Osteoblast (primary cell): ENCODE measurements at regions not wholly inside any gene's neighbourhood (a gene's known extent, or its start where the extent isn't known, plus 50 kb on each side); places are given as distances from the start of the nearest gene placed in this dataset.

ENCODE experiments used
- DNase-seq: peaks from one replicate; pipeline ENCODE4 v3.0.0; 2011; ENCODE audit warnings: low spot score, mixed read lengths; ENCODE audit not compliant: insufficient read length; ENCODE audit errors: missing footprints
- H2AFZ ChIP-seq: 2 replicates; pipeline ENCODE4 v1.6.0; 2011; ENCODE audit warnings: mild to moderate bottlenecking, low read length
- H3K27ac ChIP-seq: 2 replicates; pipeline ENCODE4 v1.5.1; 2011; ENCODE audit warnings: mild to moderate bottlenecking, low read depth, low read length, moderate library complexity
- H3K27me3 ChIP-seq: 2 replicates; pipeline ENCODE4 v1.6.0; 2012; ENCODE audit warnings: mild to moderate bottlenecking, control low read depth, inconsistent platforms, low read length, moderate library complexity; ENCODE audit not compliant: insufficient read depth
- H3K36me3 ChIP-seq: 2 replicates; pipeline ENCODE4 v1.5.1; 2011; ENCODE audit warnings: mild to moderate bottlenecking, low read length, control low read depth, moderate library complexity; ENCODE audit not compliant: insufficient read depth
- H3K4me1 ChIP-seq: 2 replicates; pipeline ENCODE4 v1.5.1; 2011; ENCODE audit warnings: mild to moderate bottlenecking, low read length, control low read depth, moderate library complexity; ENCODE audit not compliant: insufficient read depth
- H3K4me2 ChIP-seq: 2 replicates; pipeline ENCODE4 v1.6.0; 2011; ENCODE audit warnings: mild to moderate bottlenecking, low read length; ENCODE audit not compliant: insufficient read depth
- H3K4me3 ChIP-seq: fragments of 200-600 bp; sonication (generic); 3 replicates; pipeline ENCODE4 v1.5.1; 2012; ENCODE audit warnings: mild to moderate bottlenecking, low read length, inconsistent platforms; ENCODE audit not compliant: insufficient read depth
- H3K79me2 ChIP-seq: 2 replicates; pipeline ENCODE4 v1.6.0; 2012; ENCODE audit warnings: mild to moderate bottlenecking, low read length, control low read depth, inconsistent platforms; ENCODE audit not compliant: insufficient read depth
- H3K9me3 ChIP-seq: 2 replicates; pipeline ENCODE4 v1.5.1; 2011; ENCODE audit warnings: low read depth, low read length, control low read depth
- H4K20me1 ChIP-seq: 2 replicates; pipeline ENCODE4 v1.6.0; 2012; ENCODE audit warnings: mild to moderate bottlenecking, low read length, control low read depth; ENCODE audit not compliant: insufficient read depth
- CTCF ChIP-seq: IDR thresholded peaks from 2 replicates; pipeline ENCODE4 v1.5.1; 2011; ENCODE audit warnings: mild to moderate bottlenecking, low read depth, low read length, moderate library complexity; ENCODE audit errors: extremely low read depth

- H4K20me1 ChIP-seq = no peaks in the 10 kb centered on the region
- H3K79me2 ChIP-seq = no peaks in the 10 kb centered on the region
- TF ChIP-seq CTCF = no peak
- H3K9me3 ChIP-seq = no peaks in the 10 kb centered on the region
- no peak overlapping the region for H3K4me3 ChIP-seq
- no peak overlapping the region for H3K4me2 ChIP-seq
- DNase-seq = no peak
- no peaks in the 10 kb centered on the region for H3K36me3 ChIP-seq
- H3K27ac ChIP-seq = no peak overlapping the region
- no peaks in the 10 kb centered on the region for H3K4me1 ChIP-seq
- H2AFZ ChIP-seq = no peak overlapping the region
- H3K27me3 ChIP-seq = no peaks in the 10 kb centered on the region
These were observed 126.0 kb downstream of the KCNJ2 start for GRCh38 chr17:70295329-70295728.

GRCh38 chr17:70295731-70296130 is 126.4 kb downstream of the KCNJ2 start:
- H3K79me2 ChIP-seq = no peaks in the 10 kb centered on the region
- no peak for TF ChIP-seq CTCF
- no peaks in the 10 kb centered on the region for H3K9me3 ChIP-seq
- no peak overlapping the region for H2AFZ ChIP-seq
- H4K20me1 ChIP-seq = no peaks in the 10 kb centered on the region
- H3K27me3 ChIP-seq = no peaks in the 10 kb centered on the region
- H3K4me1 ChIP-seq = no peaks in the 10 kb centered on the region
- no peaks in the 10 kb centered on the region for H3K36me3 ChIP-seq
- no peak overlapping the region for H3K4me2 ChIP-seq
- DNase-seq = no peak
- no peak overlapping the region for H3K4me3 ChIP-seq
- no peak overlapping the region for H3K27ac ChIP-seq

GRCh38 chr17:70296456-70296855 is 127.1 kb downstream of the KCNJ2 start:
- no peaks in the 10 kb centered on the region for H3K79me2 ChIP-seq
- no peak overlapping the region for H3K4me2 ChIP-seq
- H3K4me1 ChIP-seq = no peaks in the 10 kb centered on the region
- H3K36me3 ChIP-seq = no peaks in the 10 kb centered on the region
- no peaks in the 10 kb centered on the region for H4K20me1 ChIP-seq
- no peak overlapping the region for H3K27ac ChIP-seq
- H3K4me3 ChIP-seq = no peak overlapping the region
- TF ChIP-seq CTCF = no peak
- H2AFZ ChIP-seq = no peak overlapping the region
- H3K27me3 ChIP-seq = no peaks in the 10 kb centered on the region
- DNase-seq = no peak
- no peaks in the 10 kb centered on the region for H3K9me3 ChIP-seq

GRCh38 chr17:70297397-70297796 is 128.1 kb downstream of the KCNJ2 start:
- no peak overlapping the region for H3K4me2 ChIP-seq
- H3K9me3 ChIP-seq = no peaks in the 10 kb centered on the region
- H3K79me2 ChIP-seq = no peaks in the 10 kb centered on the region
- no peak for DNase-seq
- H3K4me1 ChIP-seq = no peaks in the 10 kb centered on the region
- H3K36me3 ChIP-seq = no peaks in the 10 kb centered on the region
- no peaks in the 10 kb centered on the region for H3K27me3 ChIP-seq
- no peak overlapping the region for H2AFZ ChIP-seq
- H4K20me1 ChIP-seq = no peaks in the 10 kb centered on the region
- TF ChIP-seq CTCF = no peak
- H3K4me3 ChIP-seq = no peak overlapping the region
- no peak overlapping the region for H3K27ac ChIP-seq
